Trophoblast cell (in vitro differentiated cells and primary cell): ENCODE measurements at regions not wholly inside any gene's neighbourhood (a gene's known extent, or its start where the extent isn't known, plus 50 kb on each side); places are given as distances from the start of the nearest gene placed in this dataset.
"Not testable (repeated sequence)": the region's sequence is repeated elsewhere in the genome, so short reads cannot be mapped to it uniquely, and the experiment has no call there.

Experiments used
- DNase-seq, 2 donors: peaks; one replicate each; pipeline ENCODE4 v3.0.0-alpha.2; 2016
- H2AFZ ChIP-seq: 2 replicates; pipeline ENCODE4 v1.6.1; 2013; ENCODE audit warnings: low read length, moderate library complexity, mild to moderate bottlenecking; ENCODE audit not compliant: insufficient read depth, poor library complexity
- H2AK5ac ChIP-seq: 2 replicates; pipeline ENCODE4 v1.6.1; 2013; ENCODE audit warnings: mild to moderate bottlenecking, low read length
- H2BK120ac ChIP-seq: 2 replicates; pipeline ENCODE4 v1.6.1; 2013; ENCODE audit warnings: low read length, mild to moderate bottlenecking, moderate library complexity; ENCODE audit not compliant: insufficient read depth, poor library complexity
- H2BK12ac ChIP-seq: 2 replicates; pipeline ENCODE4 v1.6.1; 2013; ENCODE audit warnings: mild to moderate bottlenecking, low read length, moderate library complexity
- H2BK5ac ChIP-seq: 2 replicates; pipeline ENCODE4 v1.6.1; 2013; ENCODE audit warnings: low read length, low read depth, moderate library complexity, mild to moderate bottlenecking; ENCODE audit not compliant: poor library complexity
- H3K14ac ChIP-seq: 2 replicates; pipeline ENCODE4 v1.6.1; 2013; ENCODE audit warnings: mild to moderate bottlenecking, low read length
- H3K18ac ChIP-seq: 2 replicates; pipeline ENCODE4 v1.6.1; 2013; ENCODE audit warnings: mild to moderate bottlenecking, low read length
- H3K23ac ChIP-seq: 2 replicates; pipeline ENCODE4 v1.6.1; 2013; ENCODE audit warnings: low read length
- H3K27ac ChIP-seq: 2 replicates; pipeline ENCODE4 v1.5.1; 2013; ENCODE audit warnings: low read depth, mild to moderate bottlenecking, inconsistent platforms, low read length, moderate library complexity
- H3K27me3 ChIP-seq: 2 replicates; pipeline ENCODE4 v1.6.1; 2013; ENCODE audit warnings: inconsistent platforms, mild to moderate bottlenecking, low read length, moderate library complexity; ENCODE audit not compliant: insufficient read depth
- H3K36me3 ChIP-seq, 2 experiments: 1 replicate in 1 of 2; 2 replicates in 1 of 2; pipeline ENCODE4 v1.6.1; 2013; ENCODE audit warnings: low read length in 2 of 2, mild to moderate bottlenecking in 2 of 2, moderate library complexity in 1 of 2; ENCODE audit not compliant: insufficient read depth in 2 of 2, control insufficient read depth in 1 of 2
- H3K4ac ChIP-seq: 2 replicates; pipeline ENCODE4 v1.6.1; 2013; ENCODE audit warnings: low read depth, mild to moderate bottlenecking, low read length, moderate library complexity
- H3K4me1 ChIP-seq, 2 experiments: 1 replicate in 1 of 2; 2 replicates in 1 of 2; pipeline ENCODE4 v1.6.1; 2013; ENCODE audit warnings: low read length in 2 of 2, mild to moderate bottlenecking in 2 of 2, moderate library complexity in 1 of 2; ENCODE audit not compliant: insufficient read depth in 2 of 2, control insufficient read depth in 1 of 2
- H3K4me2 ChIP-seq: 2 replicates; pipeline ENCODE4 v1.6.1; 2013; ENCODE audit warnings: inconsistent platforms, mild to moderate bottlenecking, low read length, moderate library complexity
- H3K4me3 ChIP-seq: 2 replicates; pipeline ENCODE4 v1.5.1; 2013; ENCODE audit warnings: mild to moderate bottlenecking, low read depth, low read length, inconsistent platforms
- H3K79me1 ChIP-seq: one replicate; pipeline ENCODE4 v1.6.1; 2013; ENCODE audit warnings: low read length
- H3K79me2 ChIP-seq: 2 replicates; pipeline ENCODE4 v1.6.1; 2013; ENCODE audit warnings: low read length, mild to moderate bottlenecking; ENCODE audit not compliant: control insufficient read depth, insufficient read depth, poor library complexity
- H3K9ac ChIP-seq: 2 replicates; pipeline ENCODE4 v1.6.1; 2013; ENCODE audit warnings: mild to moderate bottlenecking, low read length
- H3K9me3 ChIP-seq: 2 replicates; pipeline ENCODE4 v1.6.1; 2013; ENCODE audit warnings: low read depth, mild to moderate bottlenecking, control low read depth, inconsistent platforms, low read length; ENCODE audit not compliant: insufficient read depth
- H4K12ac ChIP-seq: 2 replicates; pipeline ENCODE4 v1.6.1; 2013; ENCODE audit warnings: low read depth, mild to moderate bottlenecking, low read length, moderate library complexity
- H4K8ac ChIP-seq: 2 replicates; pipeline ENCODE4 v1.6.1; 2013; ENCODE audit warnings: low read depth, mild to moderate bottlenecking, low read length, moderate library complexity
- H4K91ac ChIP-seq: one replicate; pipeline ENCODE4 v1.6.1; 2013; ENCODE audit warnings: low read depth, mild to moderate bottlenecking, low read length, moderate library complexity
- WGBS: extraction: QIAGEN DNeasy Blood & Tissue Kit; methylation state at CpG from one replicate; pipeline ENCODE4 v1.1.7; 2013; ENCODE audit warnings: missing lambda C conversion rate; ENCODE audit not compliant: insufficient read length, insufficient coverage; ENCODE audit errors: extremely low coverage; 5-methylcytosine and 5-hydroxymethylcytosine counted together

DNA sequence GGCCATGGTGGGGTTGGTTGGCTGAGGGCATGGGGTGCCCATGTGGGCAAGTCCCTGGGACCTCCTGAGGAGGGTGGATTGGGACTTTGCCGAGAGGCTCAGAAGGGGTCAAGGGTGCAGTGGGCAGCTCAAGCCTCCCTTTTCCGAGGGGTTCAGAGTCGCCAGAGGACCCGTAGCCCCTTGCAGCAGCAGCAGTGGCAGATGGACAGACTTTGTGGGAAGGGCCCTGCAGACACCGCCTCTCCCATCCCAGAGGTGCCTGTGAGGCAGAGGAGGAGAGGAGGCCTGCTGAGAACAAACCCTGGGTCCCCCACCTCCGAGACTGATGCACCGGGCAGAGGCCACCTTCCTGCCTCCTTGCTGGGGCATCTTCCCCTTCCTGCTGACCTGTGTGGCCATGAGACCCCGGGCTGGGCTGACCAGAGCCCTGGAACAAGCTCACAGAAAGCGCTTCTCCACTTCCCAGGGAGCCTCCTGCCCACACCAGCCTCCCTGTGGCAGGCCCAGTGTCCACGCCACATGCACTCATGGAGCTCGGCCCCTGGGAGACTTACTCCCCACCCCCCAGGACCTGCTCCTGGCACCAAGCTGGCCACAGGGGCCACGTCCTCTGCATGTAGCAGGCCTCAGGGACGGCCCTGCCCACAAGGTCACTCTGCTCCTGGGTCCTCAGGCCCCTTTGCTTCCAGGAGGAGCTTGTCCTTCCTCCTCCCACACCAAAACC is 116.8 kb downstream of the NPIPB11 start:
- DNase-seq, H2AFZ ChIP-seq, H3K9ac ChIP-seq, H3K23ac ChIP-seq, H3K4me2 ChIP-seq, H4K12ac ChIP-seq, H3K9me3 ChIP-seq, H3K27ac ChIP-seq, H2BK5ac ChIP-seq, H3K4me3 ChIP-seq, H3K4ac ChIP-seq, H3K27me3 ChIP-seq, H3K36me3 ChIP-seq, H3K79me2 ChIP-seq: not testable (repeated sequence)
- peak overlapping the region; percentile 80 for H2BK12ac ChIP-seq
- no CpG with 5 or more reads among the region's 13 CpGs for WGBS
- peak overlapping the region; percentile 28 for H4K8ac ChIP-seq
- peak overlapping the region; percentile 52 for H2BK120ac ChIP-seq
- H3K18ac ChIP-seq = peak overlapping the region; percentile 73
- peak overlapping the region; percentile 61 for H3K14ac ChIP-seq
- peaks cover 35% of the 10 kb centered on the region for H3K79me1 ChIP-seq
- peaks cover 27 to 48% of the 10 kb centered on the region in 2 experiments for H3K4me1 ChIP-seq
- H4K91ac ChIP-seq = peak overlapping the region; percentile 94
- H2AK5ac ChIP-seq = peak overlapping the region; percentile 81

DNA sequence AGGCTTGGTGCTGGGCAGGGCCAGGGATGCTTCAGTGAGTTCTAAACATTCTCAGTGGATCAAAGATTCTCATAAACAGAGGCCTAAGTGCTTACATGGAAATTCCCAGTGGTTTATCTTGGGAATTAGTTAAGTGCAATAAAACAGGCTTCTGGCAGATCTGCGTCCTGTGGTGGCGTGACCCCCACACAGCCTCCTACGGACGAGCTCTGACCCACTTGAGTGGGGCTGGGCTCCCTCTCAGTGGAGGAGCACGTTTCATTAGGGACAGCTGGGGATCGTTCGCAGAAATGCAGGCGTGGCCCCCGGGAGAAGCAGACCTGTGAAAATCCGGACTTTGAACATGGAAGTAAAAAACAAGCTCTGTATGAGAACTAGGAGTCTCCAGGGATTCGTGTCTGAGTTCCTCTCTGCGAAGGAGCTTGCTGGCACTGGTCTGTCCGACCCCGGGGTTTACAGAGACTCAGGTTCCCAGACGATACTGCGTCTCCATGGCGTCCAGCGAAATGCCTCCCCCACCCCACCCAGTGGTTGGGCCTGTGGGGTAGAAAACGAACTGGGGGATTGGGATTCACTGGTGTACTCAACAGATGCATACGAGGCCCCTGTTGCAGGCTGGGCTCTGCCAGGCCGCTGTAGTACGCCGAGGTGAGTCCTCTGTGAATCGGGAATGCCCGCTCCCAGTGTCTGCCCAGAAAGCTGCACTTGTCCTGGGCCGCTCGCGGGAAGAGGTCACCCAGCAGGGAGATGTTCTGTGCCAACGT is 117.6 kb downstream of the NPIPB11 start:
- H4K8ac ChIP-seq, H3K27me3 ChIP-seq, H3K27ac ChIP-seq, H3K23ac ChIP-seq, H3K14ac ChIP-seq, H2AFZ ChIP-seq, H3K36me3 ChIP-seq, H3K79me2 ChIP-seq, H3K4me3 ChIP-seq, H3K9me3 ChIP-seq, H3K4me2 ChIP-seq, H4K12ac ChIP-seq, H3K4ac ChIP-seq, H3K9ac ChIP-seq, DNase-seq, H2BK5ac ChIP-seq: not testable (repeated sequence)
- WGBS = no CpG with 5 or more reads among the region's 29 CpGs
- peak overlapping the region; percentile 87 for H2AK5ac ChIP-seq
- peak overlapping the region; percentile 39 for H2BK120ac ChIP-seq
- peak overlapping the region; percentile 80 for H2BK12ac ChIP-seq
- peaks cover 39% of the 10 kb centered on the region for H3K79me1 ChIP-seq
- H3K18ac ChIP-seq = peak overlapping the region; percentile 46
- peak overlapping the region; percentile 72 for H4K91ac ChIP-seq
- H3K4me1 ChIP-seq = peaks cover 30 to 51% of the 10 kb centered on the region in 2 experiments

DNA sequence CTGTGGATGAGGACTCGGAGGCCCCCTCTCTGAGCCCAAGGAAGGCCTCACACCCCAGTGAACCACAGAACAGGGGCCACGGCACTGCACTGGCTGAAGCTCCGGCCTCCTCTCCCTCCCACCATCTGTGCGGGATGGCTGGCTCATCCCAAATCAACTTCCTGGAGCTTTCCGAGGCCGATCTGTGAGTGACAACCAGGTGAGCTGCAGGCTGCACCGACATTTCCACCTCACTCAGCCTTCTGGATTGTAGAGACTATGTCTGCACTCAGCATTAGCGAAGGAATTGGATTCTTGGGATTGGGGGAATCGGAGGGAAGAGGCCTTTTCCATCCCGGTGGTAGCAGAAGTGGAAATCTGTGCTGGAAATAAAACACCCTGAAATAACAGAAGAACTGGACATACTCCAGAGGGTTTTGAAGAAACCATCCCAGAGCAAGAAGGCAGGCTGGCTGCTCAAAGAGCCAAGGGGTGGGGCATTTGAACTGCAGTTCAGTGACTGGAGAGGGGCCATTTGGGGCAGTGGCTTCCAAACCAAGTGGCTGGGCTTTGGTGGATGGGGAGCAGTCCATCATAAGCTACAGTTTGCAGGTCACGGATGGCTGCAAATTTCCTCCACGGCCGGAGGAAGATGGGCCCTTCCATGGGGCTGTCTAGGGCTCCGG is 118.5 kb downstream of the NPIPB11 start:
- H3K4ac ChIP-seq, H3K4me3 ChIP-seq, H3K23ac ChIP-seq, H3K36me3 ChIP-seq, H4K8ac ChIP-seq, H3K27me3 ChIP-seq, H4K12ac ChIP-seq, H3K27ac ChIP-seq, H2BK5ac ChIP-seq, DNase-seq, H3K9me3 ChIP-seq, H3K9ac ChIP-seq, H3K79me2 ChIP-seq, H3K18ac ChIP-seq, H3K4me2 ChIP-seq: not testable (repeated sequence)
- peak overlapping the region; percentile 82 for H2AK5ac ChIP-seq
- H3K4me1 ChIP-seq = peaks cover 30 to 51% of the 10 kb centered on the region in 2 experiments
- peak overlapping the region; percentile 76 for H4K91ac ChIP-seq
- WGBS = no CpG with 5 or more reads among the region's 14 CpGs
- H2BK120ac ChIP-seq = peak overlapping the region; percentile 49
- peak overlapping the region; percentile 32 for H2BK12ac ChIP-seq
- peak overlapping the region; percentile 44 for H3K14ac ChIP-seq
- H3K79me1 ChIP-seq = peaks cover 39% of the 10 kb centered on the region
- peak overlapping the region; percentile 56 for H2AFZ ChIP-seq

DNA sequence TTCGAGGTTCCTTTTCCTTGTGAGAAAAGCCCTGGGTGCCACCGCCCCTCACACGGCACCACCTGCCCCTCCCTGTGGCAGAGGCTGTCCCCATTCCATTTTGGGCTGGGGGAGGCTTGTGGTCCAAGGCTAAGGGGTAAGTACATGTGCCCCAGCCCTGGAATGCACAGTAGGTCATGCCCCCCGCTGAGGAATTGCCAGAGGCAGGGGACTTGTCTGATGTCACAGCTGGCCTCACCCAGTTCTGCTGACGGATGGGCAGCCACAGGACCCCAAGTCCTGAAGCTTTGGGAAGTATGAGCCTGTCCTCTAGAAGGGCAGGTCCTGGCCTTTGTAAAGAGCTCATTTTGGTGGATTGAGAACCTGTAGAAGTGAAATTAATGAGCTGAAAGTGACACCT is 119.3 kb downstream of the NPIPB11 start:
- not testable (repeated sequence) for H4K12ac ChIP-seq, DNase-seq
- no CpG with 5 or more reads among the region's 5 CpGs for whole genome bisulfite sequencing

More for the DNA sequence above, 119.3 kb downstream of the NPIPB11 start:
- H4K8ac ChIP-seq, H3K14ac ChIP-seq, H3K9ac ChIP-seq, H3K4me2 ChIP-seq, H3K27ac ChIP-seq, H3K4me3 ChIP-seq, H3K79me2 ChIP-seq, H2AFZ ChIP-seq, H3K36me3 ChIP-seq, H3K4ac ChIP-seq, H3K27me3 ChIP-seq, H3K9me3 ChIP-seq, H3K23ac ChIP-seq: not testable (repeated sequence)
- Histone ChIP-seq H3K18ac (peak overlapping the region; percentile 50), H4K91ac (peak overlapping the region; percentile 61), H2BK5ac (peak overlapping the region; percentile 9), H2BK120ac (peak overlapping the region; percentile 28), H2BK12ac (peak overlapping the region; percentile 50), H2AK5ac (peak overlapping the region; percentile 36), H3K4me1 (peaks cover 30 to 51% of the 10 kb centered on the region in 2 experiments), H3K79me1 (peaks cover 39% of the 10 kb centered on the region)
